ENCODE measurements at regions not wholly inside any gene's neighbourhood (a gene's known extent, or its start where the extent isn't known, plus 50 kb on each side); places are given as distances from the start of the nearest gene placed in this dataset.

GRCh38 chr2:175396696-175397095 lies 215.2 kb upstream of the ATP5MC3 start:
- Mint-ChIP-seq H3K4me3 (no peak overlapping the region), H3K4me1 (ENCODE audit: low read depth) (no peaks in the 10 kb centered on the region), H3K27me3 (peaks cover 8% of the 10 kb centered on the region), H3K9me3 (no peaks in the 10 kb centered on the region), H3K27ac (no peak overlapping the region), H3K36me3 (ENCODE audit: low read depth) (no peaks in the 10 kb centered on the region)

GRCh38 chr2:175393851-175394250 lies 212.3 kb upstream of the ATP5MC3 start:
- Mint-ChIP-seq H3K27ac (no peak overlapping the region), H3K36me3 (ENCODE audit: low read depth) (no peaks in the 10 kb centered on the region), H3K27me3 (peaks cover 3% of the 10 kb centered on the region), H3K4me3 (no peak overlapping the region), H3K4me1 (ENCODE audit: low read depth) (no peaks in the 10 kb centered on the region), H3K9me3 (no peaks in the 10 kb centered on the region)

- Mint-ChIP-seq H3K9me3 (peaks cover 28% of the 10 kb centered on the region), H3K4me1 (ENCODE audit: low read depth) (no peaks in the 10 kb centered on the region), H3K4me3 (no peak overlapping the region), H3K36me3 (ENCODE audit: low read depth) (peaks cover 3% of the 10 kb centered on the region), H3K27me3 (peaks cover 17% of the 10 kb centered on the region), H3K27ac (no peak overlapping the region)
These were observed 201.8 kb upstream of the ATP5MC3 start for GRCh38 chr2:175383286-175383685.

- H3K4me3 Mint-ChIP-seq, result no peak overlapping the region
- H3K36me3 Mint-ChIP-seq (ENCODE audit: low read depth), result no peaks in the 10 kb centered on the region
These were observed 192.2 kb upstream of the ATP5MC3 start for GRCh38 chr2:175373729-175374128.

GRCh38 chr2:175372704-175373701 lies 191.5 kb upstream of the ATP5MC3 start:
- Mint-ChIP-seq H3K4me3 (no peak overlapping the region), H3K36me3 (ENCODE audit: low read depth) (no peaks in the 10 kb centered on the region), H3K27me3 (peaks cover 15% of the 10 kb centered on the region), H3K27ac (no peak overlapping the region), H3K9me3 (no peaks in the 10 kb centered on the region), H3K4me1 (ENCODE audit: low read depth) (no peaks in the 10 kb centered on the region)

More at GRCh38 chr2:175373729-175374128, 192.2 kb upstream of the ATP5MC3 start:
- H3K4me1 Mint-ChIP-seq (ENCODE audit: low read depth), result no peaks in the 10 kb centered on the region
- no peaks in the 10 kb centered on the region for H3K9me3 Mint-ChIP-seq
- H3K27ac Mint-ChIP-seq, result no peak overlapping the region
- H3K27me3 Mint-ChIP-seq, result peaks cover 15% of the 10 kb centered on the region

- Mint-ChIP-seq H3K4me1 (ENCODE audit: low read depth) (no peaks in the 10 kb centered on the region), H3K4me3 (no peak overlapping the region), H3K27me3 (peaks cover 11% of the 10 kb centered on the region), H3K9me3 (no peaks in the 10 kb centered on the region), H3K36me3 (ENCODE audit: low read depth) (no peaks in the 10 kb centered on the region), H3K27ac (no peak overlapping the region)
These were observed 189.9 kb upstream of the ATP5MC3 start for GRCh38 chr2:175371378-175371777.

- no peaks in the 10 kb centered on the region for H3K9me3 Mint-ChIP-seq
- H3K4me3 Mint-ChIP-seq, result no peak overlapping the region
- H3K27me3 Mint-ChIP-seq, result peaks cover 14% of the 10 kb centered on the region
- H3K36me3 Mint-ChIP-seq (ENCODE audit: low read depth), result no peaks in the 10 kb centered on the region
- no peaks in the 10 kb centered on the region for H3K4me1 Mint-ChIP-seq (ENCODE audit: low read depth)
- no peak overlapping the region for H3K27ac Mint-ChIP-seq
These were observed 185.3 kb upstream of the ATP5MC3 start for GRCh38 chr2:175366815-175367214.

GRCh38 chr2:175363699-175364098 lies 182.2 kb upstream of the ATP5MC3 start:
- Mint-ChIP-seq H3K4me1 (ENCODE audit: low read depth) (no peaks in the 10 kb centered on the region), H3K4me3 (no peak overlapping the region), H3K27ac (no peak overlapping the region), H3K36me3 (ENCODE audit: low read depth) (no peaks in the 10 kb centered on the region), H3K27me3 (peaks cover 24% of the 10 kb centered on the region), H3K9me3 (no peaks in the 10 kb centered on the region)

- H3K9me3 Mint-ChIP-seq, result no peaks in the 10 kb centered on the region
- H3K27me3 Mint-ChIP-seq, result peaks cover 29% of the 10 kb centered on the region
- no peak overlapping the region for H3K4me3 Mint-ChIP-seq
- no peaks in the 10 kb centered on the region for H3K36me3 Mint-ChIP-seq (ENCODE audit: low read depth)
- no peak overlapping the region for H3K27ac Mint-ChIP-seq
- H3K4me1 Mint-ChIP-seq (ENCODE audit: low read depth), result no peaks in the 10 kb centered on the region
These were observed 180.8 kb upstream of the ATP5MC3 start for GRCh38 chr2:175362331-175362730.

- peaks cover 26% of the 10 kb centered on the region for H3K27me3 Mint-ChIP-seq
- H3K4me1 Mint-ChIP-seq (ENCODE audit: low read depth), result no peaks in the 10 kb centered on the region
- H3K27ac Mint-ChIP-seq, result no peak overlapping the region
- no peaks in the 10 kb centered on the region for H3K9me3 Mint-ChIP-seq
- H3K36me3 Mint-ChIP-seq (ENCODE audit: low read depth), result no peaks in the 10 kb centered on the region
- H3K4me3 Mint-ChIP-seq, result no peak overlapping the region
These were observed 178.2 kb upstream of the ATP5MC3 start for GRCh38 chr2:175359710-175360109.

GRCh38 chr2:175356901-175357300 lies 175.4 kb upstream of the ATP5MC3 start:
- no peaks in the 10 kb centered on the region for H3K4me1 Mint-ChIP-seq (ENCODE audit: low read depth)
- H3K36me3 Mint-ChIP-seq (ENCODE audit: low read depth), result no peaks in the 10 kb centered on the region
- no peak overlapping the region for H3K4me3 Mint-ChIP-seq
- no peaks in the 10 kb centered on the region for H3K9me3 Mint-ChIP-seq
- no peak overlapping the region for H3K27ac Mint-ChIP-seq
- peaks cover 33% of the 10 kb centered on the region for H3K27me3 Mint-ChIP-seq

GRCh38 chr2:175355246-175355645 lies 173.7 kb upstream of the ATP5MC3 start:
- H3K27me3 Mint-ChIP-seq, result peaks cover 32% of the 10 kb centered on the region
- no peaks in the 10 kb centered on the region for H3K9me3 Mint-ChIP-seq
- H3K36me3 Mint-ChIP-seq (ENCODE audit: low read depth), result no peaks in the 10 kb centered on the region

GRCh38 chr2:175353275-175353674 lies 171.8 kb upstream of the ATP5MC3 start:
- H3K27ac Mint-ChIP-seq, result no peak overlapping the region
- H3K27me3 Mint-ChIP-seq, result peaks cover 29% of the 10 kb centered on the region
- H3K4me3 Mint-ChIP-seq, result no peak overlapping the region
- no peaks in the 10 kb centered on the region for H3K9me3 Mint-ChIP-seq
- H3K4me1 Mint-ChIP-seq (ENCODE audit: low read depth), result no peaks in the 10 kb centered on the region
- H3K36me3 Mint-ChIP-seq (ENCODE audit: low read depth), result no peaks in the 10 kb centered on the region

More at GRCh38 chr2:175355246-175355645, 173.7 kb upstream of the ATP5MC3 start:
- Mint-ChIP-seq H3K4me1 (ENCODE audit: low read depth) (no peaks in the 10 kb centered on the region), H3K4me3 (no peak overlapping the region), H3K27ac (no peak overlapping the region)

GRCh38 chr2:175351512-175351911 lies 170.0 kb upstream of the ATP5MC3 start:
- no peaks in the 10 kb centered on the region for H3K4me1 Mint-ChIP-seq (ENCODE audit: low read depth)

GRCh38 chr2:175350105-175350504 lies 168.6 kb upstream of the ATP5MC3 start:
- Mint-ChIP-seq H3K27ac (no peak overlapping the region), H3K9me3 (no peaks in the 10 kb centered on the region), H3K4me3 (no peak overlapping the region), H3K4me1 (ENCODE audit: low read depth) (no peaks in the 10 kb centered on the region), H3K36me3 (ENCODE audit: low read depth) (no peaks in the 10 kb centered on the region), H3K27me3 (peaks cover 31% of the 10 kb centered on the region)

More at GRCh38 chr2:175351512-175351911, 170.0 kb upstream of the ATP5MC3 start:
- Mint-ChIP-seq H3K27me3 (peaks cover 28% of the 10 kb centered on the region), H3K27ac (no peak overlapping the region), H3K4me3 (no peak overlapping the region), H3K36me3 (ENCODE audit: low read depth) (no peaks in the 10 kb centered on the region), H3K9me3 (no peaks in the 10 kb centered on the region)
